ENCODE measurements at regions not wholly inside any gene's neighbourhood (a gene's known extent, or its start where the extent isn't known, plus 50 kb on each side); places are given as distances from the start of the nearest gene placed in this dataset.

DNA sequence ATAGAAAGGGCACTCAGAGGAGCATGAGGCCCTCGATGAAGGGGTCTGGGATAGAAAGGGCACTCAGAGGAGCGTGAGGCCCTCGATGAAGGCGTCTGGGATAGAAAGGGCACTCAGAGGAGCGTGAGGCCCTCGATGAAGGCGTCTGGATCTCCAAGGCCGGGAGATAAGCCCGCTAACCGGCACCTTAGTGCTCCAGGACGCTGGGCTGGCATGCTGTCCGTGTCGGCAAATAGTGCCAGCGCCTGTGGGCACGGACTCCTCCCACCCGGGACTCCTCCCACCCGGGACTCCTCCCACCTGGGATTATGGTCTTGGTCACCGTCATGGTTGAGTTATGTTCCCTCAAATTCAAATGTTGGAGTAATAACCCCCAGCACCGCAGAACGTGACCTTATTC lies 725.3 kb downstream of the BRD1 start:
- peak; percentile 54 for DNase-seq (ENCODE audit: low spot score)
- intact Hi-C loops (cut with DNase I) = no loop called here

DNA sequence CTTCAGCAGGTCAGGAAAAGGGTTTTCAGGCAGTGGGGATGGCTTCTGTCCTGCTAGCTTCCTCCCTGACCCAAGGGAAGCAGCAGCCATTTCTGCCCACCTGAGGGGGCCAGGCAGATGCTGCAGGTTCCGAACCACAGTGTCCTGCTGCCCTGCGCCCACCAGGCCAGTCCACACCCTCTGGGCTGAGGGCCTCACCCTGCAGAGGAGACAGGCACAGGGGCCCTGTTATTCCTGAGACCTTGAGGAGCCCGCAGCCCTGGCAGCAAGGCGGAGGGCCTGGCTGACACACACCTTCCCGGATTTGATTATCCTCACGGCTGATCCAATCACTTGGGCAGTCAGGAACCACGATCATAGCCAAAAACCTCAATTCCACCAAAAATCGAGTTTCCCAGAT lies 725.8 kb downstream of the BRD1 start:
- DNase-seq (ENCODE audit: low spot score) = peak; percentile 44
- intact Hi-C loops (cut with DNase I) = no loop called here

DNA sequence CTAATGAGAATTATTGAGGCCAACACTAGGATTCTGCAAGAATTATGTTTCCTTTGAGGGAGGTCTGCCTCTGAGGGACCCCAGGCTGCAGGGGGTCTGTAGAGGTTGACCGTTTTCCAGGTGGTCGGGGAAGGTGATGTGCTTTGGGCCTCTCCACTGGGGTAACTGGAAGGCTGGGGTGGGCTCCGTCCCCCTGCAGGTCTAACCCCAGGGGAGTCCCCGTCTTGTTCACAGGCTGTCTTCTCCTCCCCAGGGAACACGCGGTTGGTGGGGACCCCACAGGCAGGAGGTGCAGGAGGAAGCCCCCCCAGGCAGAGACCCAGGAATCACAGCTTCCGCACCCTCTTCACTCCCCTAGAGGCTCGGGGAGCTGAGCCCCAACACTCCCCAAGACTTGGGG lies 726.4 kb downstream of the BRD1 start:
- DNase-seq (ENCODE audit: low spot score) = peak; percentile 56
- intact Hi-C loops (cut with DNase I) = no loop called here

DNA sequence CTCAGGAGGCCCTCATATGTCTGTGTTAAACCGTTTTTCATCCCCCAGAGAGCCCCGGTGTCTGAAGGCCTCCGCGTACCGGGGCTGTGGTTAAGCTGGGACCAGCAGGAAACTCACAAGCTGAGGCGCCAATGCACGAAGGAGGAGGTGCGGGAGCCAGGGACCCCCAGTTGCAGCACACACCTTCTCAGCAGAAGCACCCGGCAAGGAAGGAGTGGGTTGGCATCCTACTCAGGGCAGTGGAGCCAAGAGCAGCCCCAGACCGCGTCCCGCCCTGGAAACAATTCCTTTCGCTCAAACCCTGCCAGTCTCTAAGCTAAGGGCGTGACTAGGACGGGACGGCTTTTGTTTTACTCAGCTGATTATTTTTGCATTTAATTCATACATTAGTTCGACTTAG lies 726.9 kb downstream of the BRD1 start:
- DNase-seq (ENCODE audit: low spot score) = peak; percentile 72
- intact Hi-C loops (cut with DNase I) = no loop called here

DNA sequence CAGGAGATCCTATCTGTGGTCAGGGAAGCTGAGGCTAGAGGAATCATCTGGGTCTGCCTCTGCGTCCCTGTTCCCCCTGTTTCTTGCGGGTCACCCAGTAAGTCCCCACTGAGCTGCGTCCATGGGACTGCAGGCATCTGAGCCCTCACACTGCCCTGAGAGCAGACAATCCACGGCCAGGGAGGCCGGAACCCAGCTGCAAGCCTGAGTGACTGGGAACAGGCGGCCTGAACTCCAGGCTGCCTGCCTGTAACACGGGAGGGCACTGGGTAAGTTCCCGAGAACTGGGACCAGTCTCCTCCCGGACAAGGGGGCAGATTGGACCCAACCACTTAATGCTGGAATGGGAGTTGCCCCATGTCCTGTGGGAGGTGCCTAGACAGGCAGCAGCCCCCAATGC lies 727.4 kb downstream of the BRD1 start:
- intact Hi-C loops (cut with DNase I) = no loop called here
- peak; percentile 54 for DNase-seq (ENCODE audit: low spot score)

DNA sequence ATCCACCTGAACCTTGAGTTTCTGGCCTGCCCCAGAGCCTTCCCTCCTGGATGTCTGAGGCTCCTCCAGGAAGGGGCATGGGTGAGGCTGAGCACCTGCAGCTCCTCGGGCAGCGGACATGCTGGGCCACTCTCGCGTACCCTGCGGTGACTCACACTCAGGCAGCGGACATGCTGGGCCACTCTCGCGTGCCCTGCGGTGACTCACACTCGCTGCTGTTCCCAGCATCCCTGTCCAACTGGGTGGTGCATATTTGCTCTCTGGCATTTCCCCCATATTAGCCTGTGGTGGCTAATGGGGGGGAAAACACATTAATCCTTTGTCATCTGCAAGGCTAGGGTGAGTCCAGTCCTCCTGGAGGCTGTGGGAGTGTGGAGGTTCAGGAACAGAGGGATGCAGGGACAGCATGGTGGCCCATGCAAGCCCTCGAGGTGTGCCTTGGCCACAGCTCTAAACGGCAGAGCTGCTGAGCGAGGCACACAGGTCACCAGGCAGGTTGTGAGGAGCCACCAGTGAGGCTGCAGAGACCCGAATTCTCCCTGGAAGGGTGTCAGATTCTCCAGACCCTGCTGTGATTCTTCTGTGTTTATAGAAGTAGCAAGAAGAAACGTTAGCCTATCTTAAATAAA lies 728.1 kb downstream of the BRD1 start:
- peak; percentile 70 for DNase-seq (ENCODE audit: low spot score)
- intact Hi-C loops (cut with DNase I) = no loop called here

DNA sequence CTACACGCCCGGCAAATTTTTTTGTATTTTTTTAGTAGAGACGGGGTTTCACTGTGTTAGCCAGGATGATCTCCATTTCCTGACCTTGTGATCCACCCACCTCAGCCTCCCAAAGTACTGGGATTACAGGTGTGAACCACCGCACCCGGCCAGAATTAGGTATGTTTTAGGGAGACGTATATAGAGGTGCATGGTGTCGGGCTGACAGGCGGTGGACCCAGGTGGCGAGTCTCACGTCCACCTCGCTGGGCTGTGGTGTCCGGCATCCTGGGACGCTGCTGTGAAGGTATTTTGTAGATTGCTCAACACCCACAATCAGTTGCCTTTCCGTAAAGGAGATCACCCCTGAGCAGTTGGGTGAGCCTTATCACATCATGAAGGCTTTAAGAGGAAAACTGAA lies 728.6 kb downstream of the BRD1 start:
- DNase-seq (ENCODE audit: low spot score) = peak; percentile 71
- intact Hi-C loops (cut with DNase I) = no loop called here

DNA sequence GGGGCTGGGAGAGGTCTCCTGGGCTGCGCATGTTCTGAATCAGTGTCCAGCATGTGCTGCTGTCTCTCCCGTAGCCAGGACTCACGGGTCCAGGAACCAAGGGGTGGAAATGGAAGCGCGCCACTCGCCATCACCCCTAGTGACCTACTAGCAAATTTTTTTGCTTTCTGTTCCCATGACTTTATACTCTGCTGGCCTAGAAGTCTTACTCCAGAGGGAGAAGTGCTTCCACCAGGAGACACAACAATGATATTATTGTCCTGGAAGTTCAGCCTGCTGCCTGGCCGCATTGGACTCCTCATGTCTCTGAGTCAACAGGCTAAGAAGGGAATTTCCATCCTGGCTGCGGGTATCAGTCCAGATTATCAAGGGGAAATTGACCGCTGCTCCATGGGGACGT lies 729.7 kb downstream of the BRD1 start:
- peak; percentile 60 for DNase-seq (ENCODE audit: low spot score)
- intact Hi-C loops (cut with DNase I) = no loop called here

DNA sequence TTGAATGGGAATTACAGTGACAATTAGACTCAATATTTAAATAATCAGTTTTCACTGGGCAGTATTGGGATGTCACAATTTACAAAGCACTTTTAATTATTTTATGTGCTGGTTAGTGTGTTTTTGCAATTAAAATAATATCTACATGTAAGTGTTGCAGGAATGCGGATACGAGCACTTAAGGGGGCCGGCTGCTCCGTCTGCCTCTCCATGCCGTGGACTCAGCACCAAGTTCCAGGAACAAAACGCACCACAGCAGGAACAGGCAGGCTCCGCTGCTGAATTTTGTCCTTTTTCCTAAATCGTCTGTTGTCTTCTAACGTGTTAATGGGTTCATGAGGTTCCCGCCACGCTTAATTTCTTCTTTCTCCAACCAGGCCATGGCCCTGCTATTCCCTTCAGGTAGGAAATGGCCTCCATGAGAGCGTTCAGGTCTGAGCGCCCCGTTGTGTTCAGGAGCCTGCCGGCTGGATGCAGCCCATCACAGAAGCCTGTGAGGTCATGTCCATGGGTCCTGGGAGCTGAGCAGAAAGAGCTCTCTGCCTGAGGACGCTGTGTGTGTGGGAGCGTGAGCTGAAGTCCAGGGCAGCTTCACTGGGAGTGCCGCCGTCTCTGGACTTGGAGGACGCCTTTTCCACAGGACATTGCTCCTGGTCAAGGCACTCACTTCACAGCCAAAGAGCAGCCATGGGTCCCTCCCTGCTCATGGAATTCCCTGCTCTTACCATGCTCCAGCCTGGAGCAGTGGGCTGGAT lies 730.3 kb downstream of the BRD1 start:
- intact Hi-C loops (cut with DNase I) = no loop called here
- DNase-seq (ENCODE audit: low spot score) = peak; percentile 68

DNA sequence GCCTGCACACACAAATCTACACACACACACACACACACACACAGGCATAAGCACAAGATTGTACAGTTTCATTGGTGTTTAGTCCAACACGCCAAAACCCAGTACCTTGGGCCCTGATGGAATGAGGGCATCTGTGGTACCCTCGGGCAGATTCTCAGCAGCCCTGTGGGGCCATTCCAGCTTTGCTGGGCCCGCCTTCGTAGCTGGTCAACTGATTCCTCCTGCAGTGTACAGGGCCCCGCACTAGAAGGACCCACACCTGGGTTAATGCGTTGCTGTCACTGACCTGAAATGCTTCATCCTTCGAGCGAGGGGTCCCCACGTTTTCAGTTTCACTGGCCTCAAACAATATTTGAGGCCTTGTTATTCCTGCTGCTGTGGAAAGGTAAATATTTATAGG lies 731.2 kb downstream of the BRD1 start:
- no peak for DNase-seq (ENCODE audit: low spot score)
- intact Hi-C loops (cut with DNase I) = no loop called here

DNA sequence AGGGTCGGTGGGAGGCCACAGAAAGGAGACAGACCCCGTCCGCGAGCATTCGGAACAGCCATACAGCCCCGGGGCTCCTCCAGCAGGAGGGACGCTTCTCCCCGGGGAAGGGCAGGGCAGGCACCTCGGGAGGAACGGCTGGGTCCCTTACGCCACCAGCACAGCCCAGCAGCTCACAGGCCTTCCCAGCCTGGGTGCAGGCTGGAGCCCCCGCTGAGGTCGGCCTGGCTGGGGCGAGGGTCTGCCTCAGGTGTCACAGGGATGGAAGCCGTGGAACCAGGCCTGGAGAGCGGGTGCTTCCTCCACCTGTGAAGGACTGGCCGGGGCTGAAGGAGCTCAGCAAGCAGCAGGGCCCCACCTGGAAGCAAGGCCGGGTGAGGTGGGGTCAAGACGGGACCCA lies 732.3 kb downstream of the BRD1 start:
- intact Hi-C loops (cut with DNase I) = no loop called here
- peak; percentile 59 for DNase-seq (ENCODE audit: low spot score)

DNA sequence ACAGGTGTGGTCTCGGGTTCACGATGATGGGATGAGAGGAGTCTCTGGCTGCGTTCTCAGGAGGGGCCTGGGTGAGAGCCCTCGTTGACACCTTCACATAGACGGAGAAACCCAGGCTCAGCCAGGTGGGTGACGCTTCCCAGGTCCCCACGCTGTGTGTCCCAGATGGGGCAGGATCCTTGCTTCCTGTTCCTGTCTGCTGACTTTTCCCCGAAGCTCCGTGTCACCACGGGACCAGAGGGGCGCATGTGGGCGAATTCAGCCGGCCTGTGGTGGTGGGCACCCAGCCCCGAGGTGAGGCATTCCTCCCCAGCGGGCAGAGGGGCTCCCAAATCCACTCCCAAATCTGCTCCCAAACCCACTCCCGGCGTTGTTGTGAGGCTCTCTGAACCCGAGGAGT lies 732.8 kb downstream of the BRD1 start:
- intact Hi-C loops (cut with DNase I) = no loop called here

DNA sequence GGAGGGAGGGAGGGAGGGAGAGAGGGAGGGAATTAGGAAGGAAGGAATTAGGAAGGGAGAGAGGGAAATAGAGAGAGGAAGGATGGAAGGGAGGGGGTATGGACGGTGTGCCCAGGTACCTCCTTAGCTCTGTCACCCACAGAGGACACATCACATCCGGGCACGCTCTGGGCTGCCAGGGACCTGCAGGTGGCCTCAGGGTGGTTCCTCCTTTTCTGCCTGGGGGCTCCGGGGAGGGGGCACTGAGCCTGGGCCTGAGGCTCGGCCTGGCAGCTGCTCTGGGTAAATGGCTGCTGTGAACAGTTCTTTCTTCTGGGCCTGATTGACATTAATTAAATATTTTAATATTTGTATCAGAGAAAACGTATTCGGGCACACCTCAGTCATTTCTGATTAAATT lies 733.5 kb downstream of the BRD1 start:
- intact Hi-C loops (cut with DNase I) = no loop called here
- DNase-seq (ENCODE audit: low spot score) = no peak

More for the DNA sequence above, 732.8 kb downstream of the BRD1 start:
- no peak for DNase-seq (ENCODE audit: low spot score)

DNA sequence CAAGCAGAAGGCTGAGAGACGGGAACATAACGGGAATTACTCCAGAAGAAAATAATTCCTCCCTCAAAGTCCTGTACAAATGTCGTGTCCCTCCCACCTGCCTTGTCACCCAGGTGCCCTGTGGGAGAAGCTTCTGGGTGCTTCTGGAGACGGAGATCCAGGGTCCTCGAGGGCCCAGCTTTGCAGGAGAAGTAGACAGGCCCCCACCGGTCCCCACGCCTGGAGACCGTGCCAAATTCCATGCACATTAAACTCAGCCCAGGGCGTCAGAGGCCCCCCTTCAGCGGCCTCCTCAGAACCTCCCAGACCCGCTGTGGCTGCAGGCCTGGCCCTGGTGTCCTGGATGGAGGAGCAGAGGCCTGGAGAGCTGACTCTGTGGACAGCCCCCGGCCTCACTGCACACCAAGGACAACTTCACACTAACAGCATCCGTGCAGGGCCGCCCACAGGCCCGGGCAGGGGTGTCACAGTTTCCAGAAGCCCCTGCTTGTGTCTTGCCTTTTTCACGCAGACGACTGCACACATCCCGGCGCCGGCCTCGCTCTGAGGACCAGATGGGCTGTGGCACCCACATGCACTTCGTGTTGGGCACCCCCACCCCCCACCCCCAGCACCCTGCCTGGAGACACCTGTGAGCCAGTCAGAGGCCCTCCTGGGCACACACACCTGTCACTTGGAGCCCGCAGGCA lies 734.3 kb downstream of the BRD1 start:
- intact Hi-C loops (cut with DNase I) = no loop called here
- no peak for DNase-seq (ENCODE audit: low spot score)

DNA sequence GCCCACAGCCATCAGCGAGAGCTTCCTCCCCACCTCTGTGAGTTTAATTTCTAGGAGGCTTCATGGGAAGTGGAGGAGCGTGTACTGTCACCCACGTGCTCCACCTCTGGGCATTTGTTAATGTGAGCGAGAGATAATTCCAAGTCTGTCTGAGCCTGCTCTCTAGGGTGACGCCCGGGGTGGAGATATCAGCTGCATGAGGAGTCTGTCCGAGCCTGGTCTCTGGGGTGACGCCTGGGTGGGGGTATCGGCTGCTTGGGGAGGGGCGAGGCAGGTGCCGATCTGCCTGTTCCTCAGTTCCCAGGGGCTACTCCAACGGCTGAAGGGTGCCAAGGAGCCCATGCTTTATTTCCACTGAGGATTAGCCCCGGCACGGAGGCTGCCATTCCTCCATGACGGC lies 735.0 kb downstream of the BRD1 start:
- no peak for DNase-seq (ENCODE audit: low spot score)
- intact Hi-C loops (cut with DNase I) = no loop called here

DNA sequence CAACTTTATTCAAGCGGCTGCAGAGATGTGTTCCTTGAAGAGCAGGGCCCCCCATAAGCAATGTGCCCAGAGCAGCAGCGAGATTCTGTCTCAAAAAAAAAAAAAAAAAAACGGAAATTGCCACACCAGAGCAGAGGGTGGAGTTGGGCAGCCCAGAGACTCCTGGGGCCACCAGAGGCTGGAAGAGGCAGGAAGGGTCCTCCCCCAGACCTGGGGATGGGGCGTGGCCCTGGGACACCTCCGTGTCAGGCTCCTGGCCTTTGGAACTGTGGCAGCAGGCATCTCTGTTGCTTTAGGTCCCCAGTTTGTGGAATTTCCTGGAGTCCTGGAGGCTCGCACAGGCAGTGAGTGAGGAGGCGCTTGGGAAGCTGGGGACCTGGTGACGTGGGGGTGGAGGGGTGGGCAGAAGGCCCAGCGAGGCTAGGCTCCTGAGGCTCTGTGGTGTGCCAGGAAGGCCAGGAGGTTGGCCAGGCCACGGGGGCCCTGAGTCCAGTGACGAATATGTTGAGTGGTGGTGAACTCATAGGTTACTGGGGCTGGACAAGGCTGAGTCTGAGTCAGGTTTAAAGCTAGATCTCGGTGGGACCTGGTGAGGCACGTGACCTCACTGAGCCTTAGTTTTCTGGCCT lies 735.6 kb downstream of the BRD1 start:
- DNase-seq (ENCODE audit: low spot score) = peak; percentile 76
- intact Hi-C loops (cut with DNase I) = no loop called here

DNA sequence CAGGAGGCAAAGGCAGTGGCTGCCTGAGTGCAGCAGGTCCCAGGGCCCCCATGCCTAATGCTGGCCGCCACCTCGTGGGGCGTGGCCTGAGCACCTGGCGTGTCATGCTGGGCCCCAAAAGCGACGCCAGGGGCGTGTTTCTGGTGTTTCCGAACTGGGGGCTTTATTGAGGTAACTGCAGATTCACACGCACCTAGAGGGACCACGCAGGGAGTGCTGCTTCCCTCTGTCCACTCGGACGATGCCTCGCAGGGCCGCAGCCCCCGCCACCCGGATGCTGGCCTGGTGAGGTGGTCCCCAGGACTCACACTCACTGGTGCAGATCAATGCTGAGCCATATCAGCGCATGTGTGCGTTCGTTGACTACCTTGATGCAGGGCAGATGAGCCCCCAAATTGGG lies 736.2 kb downstream of the BRD1 start:
- intact Hi-C loops (cut with DNase I) = no loop called here
- peak; percentile 62 for DNase-seq (ENCODE audit: low spot score)

DNA sequence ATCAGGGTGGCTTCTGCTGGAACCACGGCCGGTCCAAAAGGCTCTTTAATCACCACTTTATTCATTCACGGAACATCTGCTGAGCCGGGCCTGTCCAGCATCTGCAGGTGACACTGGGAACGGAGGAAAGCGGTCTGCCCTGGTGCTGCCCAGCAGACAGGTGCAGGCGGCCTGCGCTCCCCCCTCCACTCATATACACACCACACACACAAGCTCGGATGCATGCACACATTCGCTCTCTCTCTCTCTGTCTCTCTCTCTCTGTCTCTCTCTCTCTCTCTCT lies 736.9 kb downstream of the BRD1 start:
- peak; percentile 50 for DNase-seq (ENCODE audit: low spot score)
- intact Hi-C loops (cut with DNase I) = no loop called here

DNA sequence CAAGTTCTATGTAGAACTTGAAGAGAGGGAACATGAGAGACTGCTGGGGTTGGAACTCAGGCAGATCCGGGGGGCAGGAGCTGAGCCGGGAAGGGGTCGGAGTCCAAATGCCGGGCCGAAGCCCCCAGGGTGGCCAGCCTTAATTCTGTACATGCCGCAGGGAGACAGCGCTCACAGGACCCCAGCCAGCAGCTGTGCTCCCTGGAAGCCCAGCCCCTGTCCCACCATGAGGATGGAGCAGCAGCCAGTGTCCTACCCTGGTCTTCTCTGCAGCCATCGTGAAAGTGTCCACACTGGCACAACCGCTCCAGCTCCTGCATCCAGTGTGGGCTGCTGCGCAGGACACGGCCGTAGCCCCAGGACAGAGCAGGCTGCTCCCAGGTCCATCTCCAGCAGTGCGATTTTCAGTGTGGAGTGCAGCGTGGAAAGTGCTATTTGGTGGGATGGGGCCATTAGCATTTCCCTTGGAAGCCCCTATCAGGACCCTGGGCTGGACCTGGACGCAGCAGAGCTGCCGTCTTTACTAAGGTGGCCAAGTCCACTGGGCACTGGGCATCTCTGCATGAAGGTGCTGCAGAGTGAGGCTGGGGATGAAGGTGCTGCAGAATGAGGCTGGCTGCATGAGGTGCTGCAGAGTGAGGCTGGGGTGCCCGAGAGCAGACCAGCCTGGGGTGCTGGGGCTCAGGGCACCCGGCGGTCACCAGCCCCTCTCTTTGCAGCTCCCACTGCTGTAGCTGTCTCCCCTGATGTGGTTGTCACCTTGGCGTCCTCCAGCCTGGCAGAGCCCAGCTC lies 737.4 kb downstream of the BRD1 start:
- intact Hi-C loops (cut with DNase I) = no loop called here
- DNase-seq (ENCODE audit: low spot score) = peak; percentile 64
